ENCODE measurements at regions not wholly inside any gene's neighbourhood (a gene's known extent, or its start where the extent isn't known, plus 50 kb on each side); places are given as distances from the start of the nearest gene placed in this dataset.

- DNase-seq: no peak
These were observed 118.2 kb downstream of the FOXD2 start for GRCh38 chr1:47555841-47556560.

GRCh38 chr1:47557066-47557465 is 119.2 kb downstream of the FOXD2 start:
- DNase-seq: no peak

- no peak for DNase-seq
These were observed 121.1 kb downstream of the FOXD2 start for GRCh38 chr1:47558601-47559593.

DNA sequence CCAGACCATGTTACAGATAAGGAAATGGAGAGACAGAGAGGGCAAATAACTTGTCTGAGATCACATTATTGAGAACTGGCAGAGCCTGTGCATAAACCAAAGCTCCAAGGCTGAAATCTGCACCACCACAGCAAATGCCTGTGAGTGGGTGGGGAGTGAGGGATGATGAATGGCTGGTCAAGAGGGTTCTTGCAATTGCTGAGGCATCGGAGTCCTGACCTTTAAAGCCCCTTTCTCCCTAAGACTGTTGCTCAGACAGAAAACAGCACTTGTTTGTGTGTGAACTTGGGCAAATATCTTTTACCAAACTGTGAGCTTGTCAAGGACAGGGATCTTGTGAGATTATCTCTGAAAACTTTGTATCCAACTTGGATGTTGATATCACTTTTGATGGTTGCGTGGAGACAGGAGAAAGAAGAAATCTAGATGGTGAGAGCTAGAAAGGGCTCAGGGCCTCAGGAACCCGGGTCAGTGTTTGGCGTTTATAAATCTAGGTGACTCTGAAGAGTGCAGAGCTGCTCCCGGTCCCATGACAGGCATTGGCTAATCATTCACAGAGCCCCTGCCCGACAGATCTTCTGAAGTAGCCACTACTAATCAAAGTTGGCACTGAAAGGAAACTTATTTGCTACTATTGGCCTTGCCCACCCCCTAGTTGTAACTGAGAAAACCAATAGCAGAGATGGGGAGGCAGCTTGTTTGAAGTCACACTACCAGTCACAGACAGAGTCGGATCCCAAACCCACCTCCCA is 122.3 kb downstream of the FOXD2 start:
- DNase-seq: no peak

DNA sequence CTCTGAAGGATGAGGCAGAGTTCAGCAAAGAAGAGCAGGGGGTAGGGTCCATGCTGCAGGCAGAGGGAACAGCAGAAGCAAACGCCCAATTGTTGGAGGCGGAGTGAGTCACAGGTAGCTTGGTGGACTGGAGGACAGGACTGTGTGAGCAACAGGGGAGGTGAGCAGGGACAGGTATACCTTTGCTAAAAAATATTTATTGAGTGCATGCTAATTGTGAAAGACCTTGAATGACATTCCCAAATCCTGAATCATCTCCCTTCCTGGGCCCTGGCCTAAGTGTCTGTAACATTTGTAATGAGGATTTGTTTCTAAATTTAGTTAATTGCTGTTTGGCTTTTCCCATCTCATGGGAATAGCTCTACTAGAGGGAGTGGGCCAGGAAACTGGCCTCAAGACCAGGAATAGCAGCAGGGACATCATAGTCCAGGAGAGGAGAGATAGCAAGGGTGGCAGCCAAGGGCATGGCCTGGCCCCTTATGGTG is 123.7 kb downstream of the FOXD2 start:
- DNase-seq: no peak

DNA sequence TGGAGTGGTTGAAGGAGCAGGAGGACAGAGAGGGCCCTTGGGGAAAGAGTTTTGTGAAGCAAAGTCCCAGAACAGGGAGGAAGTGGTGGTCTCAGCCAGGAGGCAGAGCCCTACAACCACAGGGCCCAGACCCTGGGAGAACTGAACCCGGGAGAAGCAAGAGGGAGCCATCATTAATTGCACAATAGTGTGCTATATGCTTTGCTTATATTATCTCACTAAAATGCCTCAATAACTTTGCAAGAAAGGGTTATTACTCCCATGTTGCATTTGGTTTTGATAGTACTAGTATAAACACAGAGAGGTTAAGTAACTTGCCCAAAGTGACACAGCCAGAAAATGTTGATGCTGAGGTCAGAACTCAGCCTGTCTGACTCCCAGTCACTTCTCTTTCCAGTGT is 124.3 kb downstream of the FOXD2 start:
- no peak for DNase-seq

- no peak for DNase-seq
These were observed 125.0 kb downstream of the FOXD2 start for GRCh38 chr1:47562799-47563198.

DNA sequence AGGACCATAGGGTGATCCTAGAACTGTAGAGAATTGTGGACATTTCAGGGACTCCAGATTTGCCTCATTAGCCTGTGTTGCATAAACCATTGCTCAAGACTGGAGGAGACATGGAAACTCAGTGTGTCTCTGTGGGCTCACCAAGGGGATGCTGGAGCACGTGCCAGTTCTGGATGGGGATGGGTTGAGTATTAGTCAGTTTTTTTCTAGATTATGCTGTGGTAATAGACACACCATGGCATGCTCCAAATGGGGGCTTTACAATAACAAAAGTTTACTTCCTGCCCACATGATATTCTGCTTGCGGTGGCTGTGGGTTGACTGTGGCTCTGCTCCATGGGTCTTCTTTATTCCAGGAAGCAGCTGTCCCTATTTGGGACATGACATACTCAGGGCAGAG is 125.4 kb downstream of the FOXD2 start:
- no peak for DNase-seq

GRCh38 chr1:47564570-47564969 is 126.7 kb downstream of the FOXD2 start:
- DNase-seq: no peak

GRCh38 chr1:47565092-47565491 is 127.2 kb downstream of the FOXD2 start:
- no peak for DNase-seq

DNA sequence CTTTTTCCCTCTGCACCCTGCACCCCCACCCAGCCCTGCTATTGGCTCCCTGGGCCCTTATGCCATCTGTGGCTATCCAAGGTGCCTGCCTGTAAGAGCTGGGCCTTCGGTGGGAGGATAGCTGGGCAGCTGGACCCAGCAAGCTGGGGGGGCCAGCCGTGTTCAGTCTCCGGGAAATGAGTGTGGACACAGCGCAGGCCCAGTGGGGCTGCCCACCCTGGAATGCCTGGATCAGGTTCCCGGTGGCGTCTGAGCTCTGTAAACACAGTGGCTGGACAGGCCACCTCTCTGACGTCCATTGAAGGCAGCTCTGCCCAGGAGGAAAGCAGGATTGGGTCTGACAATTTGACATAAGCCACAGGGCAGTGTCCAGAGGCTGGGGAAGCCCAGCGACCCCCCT is 127.8 kb downstream of the FOXD2 start:
- no peak for DNase-seq

- DNase-seq: no peak
These were observed 130.9 kb downstream of the FOXD2 start for GRCh38 chr1:47568763-47569162.

DNA sequence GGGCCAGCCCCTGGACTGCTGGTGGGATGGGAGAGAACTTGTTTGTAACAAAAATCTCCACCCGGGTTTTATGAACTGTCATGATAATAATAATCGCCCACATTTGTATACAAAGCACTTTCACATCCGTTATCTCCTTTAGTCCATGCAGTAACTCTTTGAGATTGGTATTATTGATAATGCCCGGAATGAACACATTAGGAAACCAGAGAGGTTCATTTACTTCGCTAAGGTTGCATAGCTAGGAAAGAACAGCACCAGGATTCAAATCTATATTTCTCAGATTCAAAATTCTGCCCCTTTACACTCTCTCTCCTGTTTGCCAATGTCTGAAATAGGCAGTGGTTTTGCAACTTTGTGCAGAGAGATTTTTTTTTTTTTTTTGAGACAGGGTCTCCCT is 131.4 kb downstream of the FOXD2 start:
- no peak for DNase-seq

DNA sequence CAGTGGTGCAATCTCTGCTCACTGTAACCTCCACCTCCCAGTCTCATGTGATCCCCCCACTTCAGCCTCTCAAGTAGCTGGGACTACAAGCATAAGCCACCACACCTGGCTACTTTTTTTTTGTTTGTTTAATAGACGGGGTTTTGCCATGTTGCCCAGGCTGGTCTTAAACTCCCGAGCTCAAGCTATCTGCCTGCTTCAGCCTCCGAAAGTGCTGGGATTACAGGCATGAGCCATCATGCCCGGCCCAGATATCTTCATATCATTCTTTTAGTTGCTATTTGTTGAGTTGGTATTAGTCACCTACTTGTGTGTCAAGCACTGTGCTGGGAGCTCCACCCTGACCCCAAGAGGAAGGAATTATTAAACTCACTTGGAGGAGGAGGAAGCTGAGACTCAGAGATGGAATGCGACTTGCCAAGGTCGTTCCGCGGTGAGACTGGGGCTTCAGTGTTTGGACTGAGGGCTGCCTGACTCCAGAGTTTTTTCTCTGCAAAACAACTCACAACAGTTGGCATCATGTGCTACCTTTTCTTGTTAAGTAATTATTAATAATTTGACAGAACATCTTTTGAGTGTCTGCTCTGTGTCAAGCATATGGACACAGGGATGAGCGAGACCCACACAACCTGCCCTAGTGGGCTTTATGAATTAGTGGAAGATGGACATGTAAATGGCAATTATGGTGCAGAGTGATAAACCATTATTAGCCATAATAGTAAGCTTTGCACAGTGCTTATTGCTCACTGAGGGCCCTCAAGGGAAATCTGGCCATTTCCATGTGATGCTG is 132.0 kb downstream of the FOXD2 start:
- no peak for DNase-seq

DNA sequence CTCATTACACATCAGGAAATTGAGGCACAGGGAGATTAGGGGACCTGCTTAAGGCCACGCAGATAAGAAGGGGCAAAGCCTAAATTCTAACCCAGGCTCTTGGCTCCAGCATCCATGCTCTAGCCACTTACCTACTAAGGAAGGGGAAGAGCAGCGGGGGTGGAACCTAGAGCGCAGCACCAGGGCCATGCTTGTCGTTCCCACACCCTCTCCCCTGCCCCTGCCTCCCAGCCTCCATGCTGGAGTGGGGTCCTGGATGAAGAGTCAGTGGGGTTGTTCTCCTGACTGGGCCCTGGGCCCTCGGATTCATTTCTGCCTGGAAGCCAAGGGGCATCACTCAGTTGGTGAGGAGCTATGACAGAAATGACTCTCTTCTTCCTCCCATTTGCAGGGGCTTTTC is 133.3 kb downstream of the FOXD2 start:
- no peak for DNase-seq

GRCh38 chr1:47571952-47572351 is 134.1 kb downstream of the FOXD2 start:
- DNase-seq: no peak

DNA sequence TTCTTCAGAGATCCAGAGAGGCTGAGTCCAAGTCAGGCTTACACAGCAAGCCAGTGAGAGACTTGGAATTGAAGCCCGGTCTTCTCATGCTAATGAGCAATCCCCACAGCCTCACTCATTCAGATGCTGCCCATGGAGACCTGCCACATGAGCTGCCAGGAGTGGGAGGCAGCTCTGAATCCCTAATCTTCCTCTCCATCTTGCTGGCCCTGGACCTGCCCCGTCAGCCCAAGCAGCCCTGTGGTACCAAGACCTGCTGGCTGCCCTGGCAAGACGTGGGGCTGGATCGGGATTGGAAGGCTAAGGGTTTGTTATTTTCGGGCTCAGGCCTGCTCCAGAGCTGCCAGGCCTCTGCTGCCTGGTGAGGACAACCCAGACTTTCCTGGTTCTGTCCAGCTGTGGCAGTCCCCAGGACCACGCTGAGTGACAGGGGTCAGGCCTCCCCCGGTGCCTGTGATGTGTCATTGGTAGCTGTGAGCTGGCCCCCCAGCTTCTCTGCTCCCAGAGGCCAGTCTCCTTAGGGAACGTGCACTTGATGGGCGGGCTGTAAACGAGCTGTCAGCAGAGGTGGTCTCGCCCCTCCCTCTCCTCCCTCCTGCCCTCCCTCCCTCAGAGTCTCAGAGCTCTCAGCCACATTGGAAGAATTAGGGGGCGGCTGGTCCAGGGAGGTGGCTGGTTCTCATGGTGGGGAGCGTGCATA is 135.0 kb downstream of the FOXD2 start:
- DNase-seq: no peak

DNA sequence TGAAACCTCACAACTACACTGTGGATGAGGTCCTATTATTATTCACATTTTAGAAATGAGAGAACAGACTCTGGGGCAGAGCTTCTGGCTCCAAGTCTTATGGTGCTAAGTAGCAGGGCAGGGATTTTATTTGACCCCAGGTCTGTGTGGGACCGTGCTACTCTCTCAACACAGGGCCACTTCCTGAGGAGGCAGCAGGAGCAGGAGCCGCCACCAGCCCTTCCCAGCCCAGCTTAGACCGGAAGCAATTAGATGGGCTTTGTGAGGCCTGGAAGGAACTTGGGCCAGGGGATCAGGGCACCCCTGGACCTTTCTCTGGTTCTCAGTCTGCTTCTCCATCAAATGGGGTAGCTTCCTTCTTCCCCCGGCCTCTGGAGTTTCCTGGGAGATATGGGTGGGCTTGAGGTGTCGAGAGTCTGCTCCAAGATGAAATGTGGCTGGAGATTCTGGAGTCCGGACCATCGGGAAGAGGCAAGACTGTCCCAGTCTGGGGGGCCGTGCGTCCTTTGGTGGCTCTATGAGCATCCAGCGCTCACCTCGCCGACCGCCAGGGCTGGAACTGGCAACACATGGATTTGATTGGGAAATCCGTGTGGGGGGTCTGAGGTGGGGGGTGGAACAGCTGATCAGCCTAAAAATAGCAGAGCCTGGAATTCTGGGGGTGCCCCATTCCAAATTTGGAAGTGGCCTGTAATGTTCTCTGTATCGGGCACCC is 136.8 kb downstream of the FOXD2 start:
- DNase-seq: no peak

- DNase-seq: no peak
These were observed 138.3 kb downstream of the FOXD2 start for GRCh38 chr1:47575855-47576757.

GRCh38 chr1:47576758-47577115 is 138.9 kb downstream of the FOXD2 start:
- no peak for DNase-seq
